D721Med (cell line): ENCODE measurements at regions not wholly inside any gene's neighbourhood (a gene's known extent, or its start where the extent isn't known, plus 50 kb on each side); places are given as distances from the start of the nearest gene placed in this dataset.

Source experiments
- DNase-seq: peaks from one replicate; pipeline ENCODE4 v3.0.0; 2011; ENCODE audit warnings: low spot score; ENCODE audit not compliant: insufficient read length
- FAIRE-seq: peaks from 2 replicates; lab custom pipeline; 2011; peaks lifted over from hg19 to GRCh38; lab: Jason Lieb, UNC
- CTCF ChIP-seq: IDR thresholded peaks from 2 replicates; pipeline ENCODE4 v1.5.1; 2012; ENCODE audit warnings: mild to moderate bottlenecking, control low read depth; ENCODE audit not compliant: insufficient read depth; ENCODE audit errors: missing control alignments

GRCh38 chr7:153447011-153447410 is 605.2 kb upstream of the DPP6 start:
- no peak for FAIRE-seq
- TF ChIP-seq CTCF, result no peak

GRCh38 chr7:153452661-153453060 is 599.5 kb upstream of the DPP6 start:
- no peak for DNase-seq
- TF ChIP-seq CTCF, result no peak
- FAIRE-seq, result no peak

More at GRCh38 chr7:153447011-153447410, 605.2 kb upstream of the DPP6 start:
- no peak for DNase-seq

- FAIRE-seq (no peak), DNase-seq (no peak)
- no peak for TF ChIP-seq CTCF
These were observed 597.9 kb upstream of the DPP6 start for GRCh38 chr7:153454306-153454705.

GRCh38 chr7:153457746-153458145 is 594.5 kb upstream of the DPP6 start:
- TF ChIP-seq CTCF, result no peak
- no peak for DNase-seq
- FAIRE-seq, result no peak

GRCh38 chr7:153470004-153470671 is 582.1 kb upstream of the DPP6 start:
- DNase-seq (no peak), FAIRE-seq (no peak)
- no peak for TF ChIP-seq CTCF

GRCh38 chr7:153472516-153472915 is 579.7 kb upstream of the DPP6 start:
- no peak for TF ChIP-seq CTCF
- DNase-seq (no peak), FAIRE-seq (no peak)

- DNase-seq (no peak), FAIRE-seq (no peak)
- no peak for TF ChIP-seq CTCF
These were observed 579.0 kb upstream of the DPP6 start for GRCh38 chr7:153473185-153473584.
